Astrocyte of the cerebellum (primary cell): ENCODE measurements at regions not wholly inside any gene's neighbourhood (a gene's known extent, or its start where the extent isn't known, plus 50 kb on each side); places are given as distances from the start of the nearest gene placed in this dataset.

ENCODE experiments used
- DNase-seq: peaks from one replicate; pipeline ENCODE4 v3.0.0-alpha.2; 2011; ENCODE audit warnings: low read depth
- H3K4me3 ChIP-seq: 2 replicates; pipeline ENCODE4 v1.5.1; 2011; ENCODE audit warnings: mild to moderate bottlenecking, low read depth, low read length, moderate library complexity
- in situ Hi-C: cut with HindIII; loops from 2 replicates; pipeline ENCODE4 v1.10.0; 2017; ENCODE audit warnings: low sequenced_read_pairs
- TF ChIP-seq, protein P1 (sequence below): IDR thresholded peaks from 2 replicates; pipeline ENCODE4 v1.5.1; 2012; ENCODE audit warnings: low read length, low read depth, moderate library complexity, mild to moderate bottlenecking; ENCODE audit errors: missing control alignments

DNA sequence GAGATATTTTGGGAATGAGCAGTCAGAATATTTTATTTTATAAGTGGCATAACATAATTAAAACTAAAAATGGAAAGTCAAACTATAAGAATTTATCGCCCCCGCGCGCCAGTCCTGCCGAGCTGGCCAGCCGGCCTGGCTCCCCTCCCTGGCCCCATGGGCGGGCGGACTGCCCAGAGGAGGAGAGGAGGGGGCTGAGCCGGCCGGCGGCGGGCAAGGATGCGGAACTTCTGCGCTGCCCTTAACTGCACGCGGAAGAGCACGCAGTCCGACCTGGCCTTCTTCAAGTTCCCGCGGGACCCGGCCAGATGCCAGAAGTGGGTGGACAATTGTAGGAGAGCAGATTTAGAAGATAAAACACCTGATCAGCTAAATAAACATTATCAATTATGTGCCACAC, 96.8 kb downstream of the DKK1 start:
- DNase-seq = no peak
- TF ChIP-seq, protein P1, sequence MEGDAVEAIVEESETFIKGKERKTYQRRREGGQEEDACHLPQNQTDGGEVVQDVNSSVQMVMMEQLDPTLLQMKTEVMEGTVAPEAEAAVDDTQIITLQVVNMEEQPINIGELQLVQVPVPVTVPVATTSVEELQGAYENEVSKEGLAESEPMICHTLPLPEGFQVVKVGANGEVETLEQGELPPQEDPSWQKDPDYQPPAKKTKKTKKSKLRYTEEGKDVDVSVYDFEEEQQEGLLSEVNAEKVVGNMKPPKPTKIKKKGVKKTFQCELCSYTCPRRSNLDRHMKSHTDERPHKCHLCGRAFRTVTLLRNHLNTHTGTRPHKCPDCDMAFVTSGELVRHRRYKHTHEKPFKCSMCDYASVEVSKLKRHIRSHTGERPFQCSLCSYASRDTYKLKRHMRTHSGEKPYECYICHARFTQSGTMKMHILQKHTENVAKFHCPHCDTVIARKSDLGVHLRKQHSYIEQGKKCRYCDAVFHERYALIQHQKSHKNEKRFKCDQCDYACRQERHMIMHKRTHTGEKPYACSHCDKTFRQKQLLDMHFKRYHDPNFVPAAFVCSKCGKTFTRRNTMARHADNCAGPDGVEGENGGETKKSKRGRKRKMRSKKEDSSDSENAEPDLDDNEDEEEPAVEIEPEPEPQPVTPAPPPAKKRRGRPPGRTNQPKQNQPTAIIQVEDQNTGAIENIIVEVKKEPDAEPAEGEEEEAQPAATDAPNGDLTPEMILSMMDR = no peak
- H3K4me3 ChIP-seq = no peak overlapping the region
- in situ Hi-C loops = no loop called here

DNA sequence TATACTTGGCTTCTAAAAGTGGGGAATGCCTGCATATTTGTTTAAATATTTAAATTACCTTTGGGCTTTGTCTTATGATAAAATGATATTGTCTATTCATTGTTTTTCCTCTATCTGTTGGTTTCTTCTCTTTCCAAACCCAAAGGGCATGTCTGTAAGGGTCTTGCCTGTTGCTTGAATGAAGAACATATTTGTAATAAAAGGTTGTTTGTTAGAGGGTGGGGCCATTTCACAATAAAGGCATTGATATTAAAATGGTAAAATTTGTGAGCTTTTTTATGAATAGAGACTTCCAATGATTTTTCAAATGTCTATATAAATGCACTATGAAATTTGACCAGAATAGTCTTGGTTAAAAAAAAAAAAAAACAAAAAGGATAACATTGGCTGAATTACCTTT, 105.2 kb downstream of the DKK1 start:
- DNase-seq = no peak
- in situ Hi-C loops = no loop called here
- H3K4me3 ChIP-seq = no peak overlapping the region
- TF ChIP-seq, protein P1 = no peak

DNA sequence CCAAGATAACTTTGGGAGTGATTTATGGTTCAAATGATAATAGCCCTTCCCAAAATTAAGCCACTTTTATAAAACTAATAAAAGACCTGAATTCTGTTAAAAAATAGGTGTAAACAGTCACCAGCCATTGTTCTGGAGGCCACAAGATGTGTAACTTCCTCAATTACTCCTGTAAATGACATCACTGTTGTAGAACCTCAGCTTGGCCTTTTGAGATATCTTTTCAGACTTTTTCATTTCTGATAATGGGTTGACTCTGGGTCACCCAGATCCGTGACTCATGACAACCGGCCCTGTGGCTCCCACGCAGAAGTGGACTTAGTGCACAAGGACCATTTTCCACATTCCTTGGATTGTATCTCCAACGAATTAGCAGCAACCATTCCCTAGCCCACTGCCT, 106.6 kb downstream of the DKK1 start:
- in situ Hi-C loops = no loop called here
- no peak for DNase-seq
- TF ChIP-seq, protein P1 = no peak
- no peak overlapping the region for H3K4me3 ChIP-seq

DNA sequence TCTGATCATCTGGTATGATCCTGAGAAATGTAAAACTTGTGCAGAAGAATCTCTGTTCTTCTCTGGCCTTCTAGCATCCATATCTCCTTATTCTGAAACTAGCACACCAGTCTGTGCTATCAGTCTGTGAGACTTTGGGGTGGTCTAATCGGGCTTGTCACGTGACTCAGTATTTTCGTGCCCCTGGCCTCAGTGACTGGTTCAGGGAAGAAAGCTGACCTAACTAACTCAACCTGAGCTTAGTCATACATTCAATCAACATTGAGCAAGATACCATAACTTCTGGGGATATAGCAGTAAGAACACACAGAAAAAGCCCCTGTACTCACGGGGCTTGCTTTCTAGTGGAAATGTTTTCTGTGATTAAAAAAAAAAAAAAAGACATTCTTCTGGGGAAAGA, 109.3 kb downstream of the DKK1 start:
- in situ Hi-C loops = no loop called here
- H3K4me3 ChIP-seq = no peak overlapping the region
- TF ChIP-seq, protein P1 = no peak
- DNase-seq = no peak

DNA sequence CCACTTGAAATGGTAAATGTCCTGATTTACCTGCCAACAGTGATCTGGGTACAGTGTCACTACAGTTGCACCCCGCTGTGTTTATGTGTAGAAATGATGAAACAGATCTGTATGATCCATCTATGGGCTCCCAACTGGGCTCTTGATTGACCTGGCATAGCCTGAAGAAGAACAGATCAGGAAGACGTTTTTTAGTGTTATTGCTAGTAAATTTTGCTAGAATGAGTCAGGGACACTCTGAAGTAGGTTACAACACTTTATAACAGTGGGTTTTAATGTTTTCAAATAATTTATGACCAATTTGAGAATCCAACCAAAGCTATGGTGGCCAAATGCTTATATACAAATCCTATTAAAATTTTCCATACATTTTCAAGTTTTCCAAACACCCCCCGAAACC, 110.3 kb downstream of the DKK1 start:
- in situ Hi-C loops = no loop called here
- TF ChIP-seq, protein P1 = no peak
- DNase-seq = no peak
- H3K4me3 ChIP-seq = no peak overlapping the region

DNA sequence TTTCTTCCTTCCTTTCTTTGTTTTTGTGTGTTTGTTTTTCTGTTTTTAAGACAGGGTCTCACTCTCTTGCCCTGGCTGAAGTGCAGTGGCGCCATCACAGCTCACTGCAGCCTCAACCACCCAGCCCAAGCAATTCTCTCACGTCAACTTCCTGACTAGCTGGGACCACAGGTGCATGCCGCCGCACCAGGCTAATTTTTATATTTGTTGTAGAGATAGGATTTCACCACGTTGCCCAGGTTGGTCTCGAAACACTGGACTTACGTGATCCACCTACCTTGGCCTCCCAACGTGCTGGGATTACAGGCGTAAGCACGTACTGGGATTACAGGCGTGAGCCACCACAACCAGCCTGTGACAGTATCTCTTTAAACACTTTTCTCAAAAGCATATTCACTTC, 120.7 kb downstream of the DKK1 start:
- TF ChIP-seq, protein P1 = no peak
- no peak overlapping the region for H3K4me3 ChIP-seq
- in situ Hi-C loops = no loop called here
- no peak for DNase-seq

DNA sequence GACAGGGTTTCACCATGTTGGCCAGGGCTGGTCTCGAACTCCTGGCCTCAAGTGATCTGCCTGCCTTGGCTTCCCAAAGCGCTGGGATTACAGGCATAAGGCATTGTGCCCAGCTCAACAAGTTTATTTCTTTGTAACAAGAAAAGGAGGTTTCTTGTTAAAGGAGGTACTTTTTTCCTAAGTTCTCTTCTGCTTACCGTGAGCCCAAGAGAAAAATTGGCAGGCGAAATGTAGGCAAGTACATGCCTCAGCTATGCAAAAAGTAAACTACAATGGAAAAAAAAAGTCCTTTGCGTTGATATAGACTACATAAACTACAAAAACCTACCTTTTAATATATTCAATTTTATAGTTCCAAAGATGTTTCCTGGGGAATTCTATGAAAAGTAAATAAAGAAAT, 122.6 kb downstream of the DKK1 start:
- in situ Hi-C loops = no loop called here
- no peak overlapping the region for H3K4me3 ChIP-seq
- DNase-seq = no peak
- TF ChIP-seq, protein P1 = no peak
